Liver (tissue), 7 donors: ENCODE measurements at regions not wholly inside any gene's neighbourhood (a gene's known extent, or its start where the extent isn't known, plus 50 kb on each side); places are given as distances from the start of the nearest gene placed in this dataset.

ENCODE experiments used
- DNase-seq: peaks from one replicate; pipeline ENCODE4 v3.0.0-alpha.2; 2017; ENCODE audit warnings: low spot score
- H3K27ac ChIP-seq, 2 donors: one replicate each; pipeline ENCODE4 v1.7.0; 2013; ENCODE audit warnings: inconsistent platforms in 2 of 2, low read length in 2 of 2, control low read depth in 1 of 2, low read depth in 1 of 2, mild to moderate bottlenecking in 1 of 2
- H3K27me3 ChIP-seq, 4 donors: one replicate each; pipeline versions ENCODE4 v1.6.1 to v1.7.0; 2013; ENCODE audit warnings: low read length in 3 of 4, inconsistent platforms in 1 of 4, mild to moderate bottlenecking in 1 of 4, moderate library complexity in 1 of 4; ENCODE audit not compliant: control insufficient read depth in 4 of 4, insufficient read depth in 4 of 4
- H3K36me3 ChIP-seq, 4 donors: one replicate each; pipeline versions ENCODE4 v1.6.1 to v1.7.0; 2013; ENCODE audit warnings: low read length in 3 of 4, mild to moderate bottlenecking in 3 of 4, low read depth in 1 of 4, moderate library complexity in 1 of 4; ENCODE audit not compliant: control insufficient read depth in 4 of 4, insufficient read depth in 3 of 4
- H3K4me1 ChIP-seq, 4 donors: one replicate each; pipeline versions ENCODE4 v1.6.1 to v1.7.0; 2013; ENCODE audit warnings: low read length in 3 of 4, mild to moderate bottlenecking in 3 of 4, moderate library complexity in 1 of 4; ENCODE audit not compliant: control insufficient read depth in 4 of 4, insufficient read depth in 4 of 4
- H3K4me3 ChIP-seq, 3 donors: one replicate each; pipeline versions ENCODE4 v1.6.1 to v1.7.0; 2013; ENCODE audit warnings: low read length in 3 of 3, control low read depth in 1 of 3, low read depth in 1 of 3, mild to moderate bottlenecking in 1 of 3
- H3K9ac ChIP-seq, 2 donors: one replicate each; pipeline ENCODE4 v1.7.0; 2013; ENCODE audit warnings: low read length in 2 of 2, mild to moderate bottlenecking in 2 of 2, moderate library complexity in 2 of 2, control low read depth in 1 of 2, low read depth in 1 of 2
- H3K9me3 ChIP-seq, 4 donors: one replicate each; pipeline versions ENCODE4 v1.6.1 to v1.7.0; 2013; ENCODE audit warnings: low read length in 3 of 4; ENCODE audit not compliant: control insufficient read depth in 4 of 4
- ATF3 ChIP-seq: IDR thresholded peaks from 2 replicates; pipeline ENCODE4 v1.6.1; 2016; ENCODE audit warnings: antibody characterized with exemption
- EGR1 ChIP-seq, 2 donors: IDR thresholded peaks; 2 replicates each; pipeline ENCODE4 v1.6.1; 2016 to 2018; ENCODE audit warnings: antibody characterized with exemption in 2 of 2, low read depth in 2 of 2
- FOXA1 ChIP-seq: IDR thresholded peaks from 2 replicates; pipeline ENCODE4 v1.6.1; 2016; ENCODE audit warnings: antibody characterized with exemption
- FOXA2 ChIP-seq: IDR thresholded peaks from 2 replicates; pipeline ENCODE4 v1.6.1; 2016; ENCODE audit warnings: antibody characterized with exemption
- GABPA ChIP-seq, 2 donors: IDR thresholded peaks in 1 of 2; conservative IDR thresholded peaks in 1 of 2; 2 replicates each; pipeline ENCODE4 v1.6.1; 2016; ENCODE audit warnings: antibody characterized with exemption in 2 of 2, mild to moderate bottlenecking in 1 of 2, moderate library complexity in 1 of 2
- HNF4A ChIP-seq, 2 donors: conservative IDR thresholded peaks; 2 replicates each; pipeline ENCODE4 v1.6.1; 2016; ENCODE audit warnings: antibody characterized with exemption in 2 of 2, mild to moderate bottlenecking in 2 of 2
- JUND ChIP-seq, 2 donors: IDR thresholded peaks; 2 replicates each; pipeline ENCODE4 v1.6.1; 2016; ENCODE audit warnings: antibody characterized with exemption in 2 of 2
- MAX ChIP-seq: IDR thresholded peaks from 2 replicates; pipeline ENCODE4 v1.6.1; 2016; ENCODE audit warnings: antibody characterized with exemption
- NR2F2 ChIP-seq: IDR thresholded peaks from 2 replicates; pipeline ENCODE4 v1.6.1; 2016; ENCODE audit warnings: antibody characterized with exemption
- RAD21 ChIP-seq, 2 donors: IDR thresholded peaks; 2 replicates each; pipeline ENCODE4 v1.6.1; 2016; ENCODE audit warnings: antibody characterized with exemption in 2 of 2, mild to moderate bottlenecking in 2 of 2
- REST ChIP-seq: IDR thresholded peaks from 2 replicates; pipeline ENCODE4 v1.6.1; 2016; ENCODE audit warnings: antibody characterized with exemption, mild to moderate bottlenecking
- RXRA ChIP-seq, 2 donors: IDR thresholded peaks; 2 replicates each; pipeline ENCODE4 v1.6.1; 2017 to 2018; ENCODE audit warnings: antibody characterized with exemption in 2 of 2, mild to moderate bottlenecking in 1 of 2
- SP1 ChIP-seq: IDR thresholded peaks from 2 replicates; pipeline ENCODE4 v1.6.1; 2018; ENCODE audit warnings: antibody characterized with exemption, mild to moderate bottlenecking
- YY1 ChIP-seq: IDR thresholded peaks from 2 replicates; pipeline ENCODE4 v1.6.1; 2016; ENCODE audit warnings: antibody characterized with exemption, mild to moderate bottlenecking
- ZBTB33 ChIP-seq: IDR thresholded peaks from 2 replicates; pipeline ENCODE4 v1.6.1; 2016; ENCODE audit warnings: antibody characterized with exemption
- WGBS: extraction: QIAGEN DNeasy Blood & Tissue Kit; methylation state at CpG from one replicate; pipeline ENCODE4 v1.1.7; 2013; 5-methylcytosine and 5-hydroxymethylcytosine counted together
- donor health status: healthy.
- donor health status: healthy.
- donor health status: healthy.
- donor health status: healthy.

- no peaks in the 10 kb centered on the region for H3K4me1 ChIP-seq
- no peaks in the 10 kb centered on the region for H3K36me3 ChIP-seq
- H3K9me3 ChIP-seq: peaks cover 0 to 2% (median 0%) of the 10 kb centered on the region in 4 donors
- H3K27ac ChIP-seq: no peak overlapping the region
- no peak for DNase-seq
- TF ChIP-seq EGR1 (IDR thresholded peaks at IDR 0.05; ENCODE audit: low read depth in 2 of 2) (no peak), FOXA2 (no peak), NR2F2 (no peak), YY1 (no peak), ZBTB33 (no peak), RAD21 (IDR thresholded peaks at IDR 0.05) (no peak), MAX (no peak), GABPA (IDR thresholded peaks at IDR 0.05 in 1 of 2, conservative IDR thresholded peaks at IDR 0.05 in 1 of 2) (no peak), SP1 (no peak), RXRA (IDR thresholded peaks at IDR 0.05) (no peak), FOXA1 (no peak), JUND (IDR thresholded peaks at IDR 0.05) (no peak), ATF3 (no peak)
- no peak overlapping the region for H3K4me3 ChIP-seq
- H3K27me3 ChIP-seq: no peaks in the 10 kb centered on the region
- no peak overlapping the region for H3K9ac ChIP-seq
Measured at GRCh38 chr4:100075056-100075455, 115.2 kb downstream of the DDIT4L start.

DNA sequence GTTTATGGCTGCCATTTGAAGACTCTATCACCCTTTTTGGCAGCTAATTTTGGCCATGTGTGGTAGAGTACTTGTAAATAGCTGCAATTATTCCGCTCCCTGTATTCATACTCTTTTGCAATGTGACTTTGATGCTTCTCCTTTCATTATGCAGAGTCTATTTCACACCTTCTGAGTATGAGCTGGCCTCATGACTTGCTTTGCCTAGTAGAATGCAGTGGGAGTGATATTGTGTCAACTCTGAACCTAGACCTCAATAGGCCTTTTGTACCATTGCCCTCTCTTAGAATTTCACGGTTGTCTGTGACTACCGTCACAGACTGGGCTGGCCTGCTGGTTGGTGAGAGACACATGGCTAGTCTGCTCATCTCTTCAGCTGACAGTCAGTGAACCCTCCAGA, 118.8 kb downstream of the DDIT4L start:
- no peak overlapping the region for H3K4me3 ChIP-seq
- TF ChIP-seq YY1 (no peak), FOXA1 (no peak), HNF4A (conservative IDR thresholded peaks at IDR 0.05) (no peak), ZBTB33 (no peak)
- WGBS: 93% methylated on average over 3 of the region's 3 CpGs
- DNase-seq: no peak
- H3K27me3 ChIP-seq: no peaks in the 10 kb centered on the region
- H3K36me3 ChIP-seq: no peaks in the 10 kb centered on the region
- H3K4me1 ChIP-seq: no peaks in the 10 kb centered on the region
- H3K27ac ChIP-seq: no peak overlapping the region
- H3K9me3 ChIP-seq: no peaks in the 10 kb centered on the region
- no peak overlapping the region for H3K9ac ChIP-seq

DNA sequence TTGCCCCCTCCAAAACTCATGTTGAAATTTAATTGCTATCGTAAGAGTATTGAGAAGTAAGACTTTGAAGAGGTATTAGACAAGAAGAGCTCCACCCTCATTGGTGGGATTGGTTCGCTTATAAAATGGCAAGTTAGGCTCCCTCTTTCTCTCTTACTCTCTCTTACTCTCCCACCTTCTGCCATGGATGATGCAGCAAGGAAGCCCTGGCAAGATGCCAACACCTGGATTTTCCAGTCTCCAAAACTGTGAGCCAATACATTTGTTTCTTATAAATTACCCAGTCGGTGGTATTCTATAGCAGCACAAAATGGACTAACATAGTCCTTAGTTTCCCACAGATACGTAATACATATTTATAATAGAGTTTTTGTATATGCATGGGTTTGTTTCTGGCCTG, 119.4 kb downstream of the DDIT4L start:
- no peak for DNase-seq
- TF ChIP-seq EGR1 (IDR thresholded peaks at IDR 0.05; ENCODE audit: low read depth in 2 of 2) (no peak), RXRA (IDR thresholded peaks at IDR 0.05) (no peak), MAX (no peak), FOXA2 (no peak), HNF4A (conservative IDR thresholded peaks at IDR 0.05) (no peak), RAD21 (IDR thresholded peaks at IDR 0.05) (no peak), REST (no peak)
- Histone ChIP-seq H3K9me3 (no peaks in the 10 kb centered on the region), H3K4me3 (no peak overlapping the region), H3K4me1 (no peaks in the 10 kb centered on the region), H3K9ac (no peak overlapping the region), H3K27me3 (no peaks in the 10 kb centered on the region), H3K27ac (no peak overlapping the region), H3K36me3 (no peaks in the 10 kb centered on the region)
- 90% methylated on average over 4 of the region's 4 CpGs for WGBS
